HG02938 (cell line): ENCODE measurements at regions not wholly inside any gene's neighbourhood (a gene's known extent, or its start where the extent isn't known, plus 50 kb on each side); places are given as distances from the start of the nearest gene placed in this dataset.
A peak's percentile ranks its signal among the peaks of the same experiment; 100 is the strongest.
"Not testable (repeated sequence)": the region's sequence is repeated elsewhere in the genome, so short reads cannot be mapped to it uniquely, and the experiment has no call there.

Experiments
- ATAC-seq: cut with Tn5 transposase; IDR thresholded peaks from one replicate; pipeline ENCODE4 v1.9.1; 2021; ENCODE audit warnings: mild to moderate bottlenecking, moderate library complexity; ENCODE audit not compliant: unreplicated experiment

- ATAC-seq: no peak
Measured at GRCh38 chr10:84571146-84571545, 242.8 kb downstream of the CCSER2 start.

- no peak for ATAC-seq
Measured at GRCh38 chr10:84574102-84574501, 245.7 kb downstream of the CCSER2 start.

- no peak for ATAC-seq
Measured at GRCh38 chr10:84581976-84582375, 253.6 kb downstream of the CCSER2 start.

GRCh38 chr10:84583501-84583900, 255.1 kb downstream of the CCSER2 start:
- ATAC-seq: no peak

- ATAC-seq: no peak
Measured at GRCh38 chr10:84587789-84588188, 259.4 kb downstream of the CCSER2 start.

GRCh38 chr10:84588426-84588825, 260.0 kb downstream of the CCSER2 start:
- no peak for ATAC-seq

GRCh38 chr10:84588971-84589370, 260.6 kb downstream of the CCSER2 start:
- no peak for ATAC-seq

- ATAC-seq: no peak
Measured at GRCh38 chr10:84589526-84590205, 261.3 kb downstream of the CCSER2 start.

- ATAC-seq: no peak
Measured at GRCh38 chr10:84590327-84591193, 262.2 kb downstream of the CCSER2 start.

GRCh38 chr10:84593506-84593905, 265.1 kb downstream of the CCSER2 start:
- no peak for ATAC-seq

- ATAC-seq: no peak
Measured at GRCh38 chr10:84596585-84596984, 268.2 kb downstream of the CCSER2 start.

- no peak for ATAC-seq
Measured at GRCh38 chr10:84599254-84599653, 270.9 kb downstream of the CCSER2 start.

- ATAC-seq: no peak
Measured at GRCh38 chr10:84600947-84601346, 272.6 kb downstream of the CCSER2 start.

GRCh38 chr10:84602543-84602942, 274.2 kb downstream of the CCSER2 start:
- not testable (repeated sequence) for ATAC-seq

GRCh38 chr10:84603971-84604370, 275.6 kb downstream of the CCSER2 start:
- no peak for ATAC-seq

- no peak for ATAC-seq
Measured at GRCh38 chr10:84605802-84606201, 277.4 kb downstream of the CCSER2 start.

- no peak for ATAC-seq
Measured at GRCh38 chr10:84606428-84606827, 278.0 kb downstream of the CCSER2 start.

- no peak for ATAC-seq
Measured at GRCh38 chr10:84607044-84607443, 278.7 kb downstream of the CCSER2 start.

- no peak for ATAC-seq
Measured at GRCh38 chr10:84607523-84607922, 279.1 kb downstream of the CCSER2 start.

- ATAC-seq: peak; percentile 73
Measured at GRCh38 chr10:84608126-84608525, 279.7 kb downstream of the CCSER2 start.

GRCh38 chr10:84613336-84614021, 285.1 kb downstream of the CCSER2 start:
- peak; percentile 80 for ATAC-seq
